Muscle of back (tissue), 3 donors: ENCODE measurements at regions not wholly inside any gene's neighbourhood (a gene's known extent, or its start where the extent isn't known, plus 50 kb on each side); places are given as distances from the start of the nearest gene placed in this dataset.
"Not testable (repeated sequence)": the region's sequence is repeated elsewhere in the genome, so short reads cannot be mapped to it uniquely, and the experiment has no call there.

Experiments
- DNase-seq, 3 donors: peaks; one replicate each; pipeline versions ENCODE4 v3.0.0 to v3.0.0-alpha.2; 2013

GRCh38 chr3:110614186-110614585 lies 457.4 kb upstream of the NECTIN3 start:
- DNase-seq: no peak

- DNase-seq: no peak
These were observed 456.2 kb upstream of the NECTIN3 start for GRCh38 chr3:110615454-110615853.

DNA sequence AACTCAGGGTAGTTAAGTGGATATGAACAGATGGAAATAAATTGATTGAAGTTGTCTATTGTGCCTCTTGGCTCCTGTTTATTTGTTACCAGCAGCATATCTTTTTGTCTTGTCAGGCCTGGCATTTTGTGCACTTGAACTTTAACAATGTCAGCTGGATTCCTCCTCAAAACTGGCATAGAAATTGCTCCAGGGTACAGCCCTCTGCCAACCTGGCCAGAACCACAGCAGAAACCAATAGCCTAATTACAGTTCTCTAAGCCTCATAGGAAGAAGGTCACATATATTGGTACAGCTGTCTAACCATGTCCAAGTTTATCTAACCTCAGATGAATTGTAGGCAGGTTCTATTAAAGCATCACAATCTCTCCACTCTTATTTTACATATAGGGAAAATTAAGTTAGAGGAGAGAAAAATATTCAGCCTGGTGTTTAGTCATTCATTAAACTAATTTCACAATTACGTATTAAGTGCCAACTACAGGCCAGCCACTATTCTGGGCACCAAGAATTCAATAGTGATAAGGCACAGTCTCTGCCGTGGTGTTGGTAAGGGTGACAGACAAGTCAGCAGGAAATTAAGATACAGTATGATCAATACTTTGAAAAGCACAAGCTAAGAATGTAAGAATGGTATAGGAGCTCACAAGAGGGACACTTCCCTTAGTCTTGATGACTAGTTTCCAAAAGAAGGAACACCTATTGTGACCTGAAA lies 452.9 kb upstream of the NECTIN3 start:
- DNase-seq: no peak

DNA sequence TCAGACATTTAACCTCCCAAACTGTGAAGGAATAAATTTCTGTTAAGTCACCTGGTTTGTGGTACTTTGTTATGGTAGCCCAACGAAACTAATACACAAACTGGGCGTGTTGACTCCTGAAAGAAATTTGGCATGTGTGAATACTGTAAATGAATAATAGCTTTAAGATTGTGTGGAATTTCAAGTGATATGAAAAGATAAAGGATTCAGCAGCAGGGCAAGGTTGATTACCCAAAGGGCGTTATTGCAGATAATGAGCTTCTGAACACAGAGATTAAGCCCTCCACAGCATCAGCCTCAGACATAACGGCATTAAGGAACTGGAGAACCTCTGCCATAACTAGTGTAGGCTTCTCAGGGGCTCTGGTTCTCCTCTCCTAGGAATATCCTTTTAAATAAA lies 451.5 kb upstream of the NECTIN3 start:
- no peak for DNase-seq

- no peak for DNase-seq
These were observed 448.0 kb upstream of the NECTIN3 start for GRCh38 chr3:110623571-110623970.

GRCh38 chr3:110624576-110624975 lies 447.0 kb upstream of the NECTIN3 start:
- DNase-seq: peak in 1 of 3 donors; percentile 0

DNA sequence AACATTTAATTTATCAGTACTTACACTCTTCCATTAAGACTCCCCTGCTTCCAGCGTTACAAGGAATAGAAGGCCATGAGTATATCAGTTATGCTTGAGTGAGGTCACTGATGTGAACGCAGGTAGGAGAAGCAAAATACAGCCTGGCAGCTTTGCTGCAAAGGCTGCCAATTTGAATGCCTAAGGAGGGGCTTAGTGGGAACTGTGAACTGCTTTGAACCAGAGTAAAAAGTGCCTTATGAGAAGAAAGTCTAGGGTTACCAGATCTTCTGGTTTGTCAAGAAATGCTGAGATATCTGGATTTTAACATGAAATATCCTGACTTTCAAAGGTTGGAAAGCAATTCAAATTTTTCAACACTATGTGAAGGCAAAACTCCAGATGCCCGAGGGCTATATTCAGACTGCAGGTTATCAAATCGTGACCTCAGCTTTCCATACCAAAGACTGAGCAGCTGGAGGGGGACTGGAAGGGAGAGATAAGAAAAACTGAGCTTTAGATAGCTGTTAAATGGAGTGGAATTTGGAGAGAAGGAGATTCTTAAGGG lies 446.3 kb upstream of the NECTIN3 start:
- DNase-seq: no peak

GRCh38 chr3:110626652-110627111 lies 444.9 kb upstream of the NECTIN3 start:
- DNase-seq: not testable (repeated sequence)

DNA sequence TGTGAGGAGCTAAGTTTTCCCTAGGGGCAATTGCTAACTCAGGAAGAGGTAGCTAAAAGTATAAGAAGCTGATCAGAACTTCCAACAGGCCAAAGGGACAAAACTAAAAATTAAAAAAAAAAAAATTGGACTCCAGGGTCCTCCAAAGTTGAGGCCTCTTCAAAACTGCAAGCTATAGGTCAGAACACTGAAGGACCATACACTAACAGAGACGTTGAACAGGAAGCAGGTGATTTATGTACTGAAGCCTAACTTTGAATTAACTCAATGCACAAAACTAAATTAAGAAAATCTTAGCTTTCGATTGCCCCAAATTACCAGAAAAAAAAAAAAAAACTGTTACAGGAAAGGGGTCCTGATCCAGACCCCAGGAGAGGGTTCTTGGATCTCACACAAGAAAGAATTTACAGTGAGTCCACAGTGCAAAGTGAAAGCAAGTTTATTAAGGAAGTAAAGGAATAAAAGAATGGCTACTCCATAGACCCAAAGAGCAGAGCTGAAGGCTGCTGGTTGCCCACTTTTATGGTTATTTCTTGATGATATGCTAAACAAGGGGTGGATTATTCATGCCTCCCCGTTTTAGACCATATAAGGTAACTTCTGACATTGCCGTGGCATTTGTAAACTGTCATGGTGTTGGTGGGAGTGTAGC lies 442.8 kb upstream of the NECTIN3 start:
- no peak for DNase-seq

- DNase-seq: no peak
These were observed 441.7 kb upstream of the NECTIN3 start for GRCh38 chr3:110629917-110630316.

GRCh38 chr3:110644203-110644602 lies 427.4 kb upstream of the NECTIN3 start:
- no peak for DNase-seq

GRCh38 chr3:110646055-110646454 lies 425.6 kb upstream of the NECTIN3 start:
- no peak for DNase-seq

DNA sequence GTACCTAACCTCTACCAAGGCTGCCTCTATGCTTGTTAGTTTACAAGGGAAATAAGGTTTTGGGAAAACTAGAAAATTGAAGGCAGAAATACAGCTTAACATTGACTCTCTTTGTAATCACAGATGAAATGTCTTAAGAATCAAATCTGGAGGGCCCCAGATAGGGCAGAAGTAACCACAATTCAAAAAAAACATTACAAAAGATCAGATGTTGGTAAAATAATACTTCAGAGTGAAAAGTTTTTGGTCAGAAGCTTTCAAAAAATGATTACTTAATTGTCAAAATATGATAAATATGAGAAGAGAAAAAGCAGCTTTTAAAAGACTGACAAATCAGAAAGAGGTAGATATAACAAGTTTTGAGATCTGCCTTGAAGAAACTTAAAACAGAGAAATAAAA lies 425.1 kb upstream of the NECTIN3 start:
- no peak for DNase-seq

DNA sequence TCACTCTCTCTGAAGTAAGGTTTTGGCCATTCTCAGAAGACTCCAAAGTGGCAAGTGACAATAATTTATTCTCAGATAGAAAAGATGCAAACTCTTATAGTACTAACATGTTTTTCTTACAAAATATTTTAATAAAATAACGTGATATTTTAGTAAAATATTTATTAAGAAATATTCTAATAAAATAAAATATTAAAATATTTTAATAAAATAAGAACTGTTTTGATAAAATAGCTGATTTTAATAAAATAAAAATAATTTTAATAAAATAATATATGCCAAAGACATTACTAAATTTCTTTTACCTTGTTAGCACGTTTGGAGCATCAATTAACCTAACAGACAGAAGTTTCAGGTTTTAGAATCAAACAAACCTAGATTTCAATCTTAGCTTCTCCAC lies 424.0 kb upstream of the NECTIN3 start:
- DNase-seq: no peak

- DNase-seq: no peak
These were observed 420.9 kb upstream of the NECTIN3 start for GRCh38 chr3:110650741-110651140.

DNA sequence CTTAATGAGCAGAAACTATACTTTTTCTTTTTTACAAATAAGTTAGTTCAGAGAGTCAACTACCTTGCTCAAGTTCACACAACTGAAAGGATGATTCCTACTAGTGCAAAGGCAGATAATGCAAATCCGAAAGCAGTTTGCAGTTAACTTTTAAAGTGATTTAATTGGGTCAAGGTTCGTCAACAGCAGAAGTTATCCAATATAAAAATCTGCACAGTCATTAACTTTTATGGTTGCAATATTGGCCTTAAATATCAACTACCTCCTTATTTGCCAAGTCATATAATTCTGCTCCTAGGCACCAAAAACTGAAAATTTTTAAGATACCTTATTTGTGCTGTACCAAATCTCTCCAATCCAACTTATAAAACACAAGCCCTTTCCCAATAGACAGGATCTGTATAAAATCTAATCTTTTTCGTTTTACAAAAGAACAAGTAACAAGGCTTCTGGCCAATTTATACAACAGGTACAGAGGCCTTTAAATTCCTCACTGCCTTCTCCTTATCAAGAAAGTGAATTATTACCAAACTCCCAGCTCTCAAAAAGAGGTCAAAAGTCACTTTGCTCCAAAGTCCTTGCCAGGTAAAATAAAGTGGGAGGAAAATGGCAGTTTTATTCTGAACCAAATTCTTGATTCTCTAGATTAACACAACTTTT lies 416.6 kb upstream of the NECTIN3 start:
- DNase-seq: no peak

GRCh38 chr3:110656394-110657025 lies 415.1 kb upstream of the NECTIN3 start:
- no peak for DNase-seq

DNA sequence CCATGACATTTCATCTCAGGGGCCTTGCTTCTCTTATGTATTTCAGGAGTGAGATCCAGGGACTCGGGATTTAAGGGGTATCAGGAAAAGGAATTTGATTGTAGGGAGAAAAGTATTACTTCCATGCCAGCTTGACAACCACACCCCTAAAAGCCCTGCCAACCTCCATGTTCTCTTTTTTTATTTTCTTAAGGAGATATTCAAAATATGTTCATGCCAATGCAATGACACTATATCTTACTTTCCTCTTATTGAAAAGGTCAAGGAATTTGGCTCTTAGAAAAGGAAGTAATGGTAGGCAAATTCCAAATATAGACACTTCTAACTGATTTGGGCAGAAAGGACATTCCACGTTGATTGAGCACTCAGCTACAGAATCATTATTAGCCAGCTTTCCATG lies 407.5 kb upstream of the NECTIN3 start:
- DNase-seq: no peak

DNA sequence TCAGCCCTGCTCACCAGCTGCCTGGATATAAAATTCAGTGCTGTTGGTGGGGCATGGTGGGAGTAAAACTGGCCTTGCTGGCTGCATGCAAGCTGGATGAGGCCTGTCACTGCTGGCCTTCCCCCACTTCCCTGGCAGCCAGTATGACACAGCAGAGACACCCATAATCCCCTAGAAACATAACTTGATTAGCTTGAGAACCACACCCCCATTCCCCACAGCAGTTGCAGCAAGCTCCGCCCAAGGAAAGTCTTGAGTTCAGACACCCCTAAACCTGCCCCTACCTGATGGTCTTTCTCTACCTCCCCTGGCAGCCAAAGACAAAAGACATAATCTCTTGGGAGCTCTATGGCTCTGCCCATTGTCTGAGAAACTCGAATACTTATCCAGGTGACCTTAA lies 405.1 kb upstream of the NECTIN3 start:
- no peak for DNase-seq

GRCh38 chr3:110667216-110667615 lies 404.4 kb upstream of the NECTIN3 start:
- no peak for DNase-seq

DNA sequence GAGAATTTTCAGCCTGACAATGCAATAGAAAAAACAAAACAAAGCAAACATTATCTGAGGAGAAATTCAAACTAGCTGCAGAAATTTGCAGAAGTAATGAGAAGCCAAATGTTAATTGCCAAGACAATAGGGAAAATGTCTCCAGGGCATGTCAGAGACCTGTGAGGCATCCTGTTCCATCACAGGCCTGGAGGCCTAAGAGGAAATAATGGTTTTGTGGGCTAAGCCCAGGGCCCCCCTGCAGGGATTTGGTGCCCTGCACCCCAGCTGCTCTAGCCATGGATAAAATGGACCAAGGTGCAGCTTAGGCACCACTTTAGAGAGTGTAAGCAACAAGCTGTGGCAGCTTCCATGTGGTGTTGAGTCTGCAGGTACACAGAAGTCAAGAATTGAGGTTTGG lies 401.2 kb upstream of the NECTIN3 start:
- no peak for DNase-seq

DNA sequence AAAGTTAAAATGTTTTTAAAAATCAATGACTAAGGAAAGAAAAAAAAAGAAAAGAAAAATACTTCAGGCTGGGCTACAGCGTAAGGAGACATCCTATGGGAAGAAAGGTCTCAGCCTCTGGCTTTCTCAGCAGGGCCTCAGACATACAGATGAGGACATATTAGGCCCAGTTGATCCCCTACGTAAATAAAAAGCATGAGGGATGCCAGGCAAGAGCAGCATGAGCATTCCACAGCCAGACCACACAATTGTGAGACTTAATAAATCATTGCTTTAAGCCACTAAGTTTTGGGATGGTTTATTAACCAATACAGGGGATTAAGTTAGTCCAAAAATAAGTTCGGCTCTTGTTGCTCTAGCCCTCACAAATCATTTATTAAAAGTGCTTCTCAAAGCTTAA lies 394.1 kb upstream of the NECTIN3 start:
- DNase-seq: no peak
